GM19324 (cell line): ENCODE measurements at regions not wholly inside any gene's neighbourhood (a gene's known extent, or its start where the extent isn't known, plus 50 kb on each side); places are given as distances from the start of the nearest gene placed in this dataset.

Source experiments
- ATAC-seq: cut with Tn5 transposase; IDR thresholded peaks from one replicate; pipeline ENCODE4 v1.9.1; 2021; ENCODE audit warnings: mild to moderate bottlenecking, moderate library complexity; ENCODE audit not compliant: unreplicated experiment, low FRiP score

- no peak for ATAC-seq
Measured at GRCh38 chr4:11194431-11194830, 234.3 kb downstream of the HS3ST1 start.

- ATAC-seq = no peak
Measured at GRCh38 chr4:11189756-11190155, 238.9 kb downstream of the HS3ST1 start.

DNA sequence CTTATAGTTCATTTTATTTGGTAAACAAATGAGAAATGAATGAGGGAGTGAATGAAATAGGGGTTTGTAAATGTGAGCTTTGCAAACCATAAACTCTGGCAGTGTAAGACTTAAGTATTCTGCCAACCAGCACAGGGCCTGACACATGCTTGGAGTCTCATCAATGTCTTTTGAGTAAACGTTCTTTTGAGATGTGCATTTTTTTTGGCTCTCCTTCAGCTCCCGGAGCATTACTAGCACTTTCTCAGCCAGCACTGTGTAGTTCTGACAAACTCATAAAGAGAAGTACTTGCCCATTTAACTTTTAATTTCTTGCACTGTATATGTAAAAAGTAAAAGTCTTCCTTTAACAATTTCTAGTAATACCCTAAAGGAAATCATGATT is 245.3 kb downstream of the HS3ST1 start:
- no peak for ATAC-seq

DNA sequence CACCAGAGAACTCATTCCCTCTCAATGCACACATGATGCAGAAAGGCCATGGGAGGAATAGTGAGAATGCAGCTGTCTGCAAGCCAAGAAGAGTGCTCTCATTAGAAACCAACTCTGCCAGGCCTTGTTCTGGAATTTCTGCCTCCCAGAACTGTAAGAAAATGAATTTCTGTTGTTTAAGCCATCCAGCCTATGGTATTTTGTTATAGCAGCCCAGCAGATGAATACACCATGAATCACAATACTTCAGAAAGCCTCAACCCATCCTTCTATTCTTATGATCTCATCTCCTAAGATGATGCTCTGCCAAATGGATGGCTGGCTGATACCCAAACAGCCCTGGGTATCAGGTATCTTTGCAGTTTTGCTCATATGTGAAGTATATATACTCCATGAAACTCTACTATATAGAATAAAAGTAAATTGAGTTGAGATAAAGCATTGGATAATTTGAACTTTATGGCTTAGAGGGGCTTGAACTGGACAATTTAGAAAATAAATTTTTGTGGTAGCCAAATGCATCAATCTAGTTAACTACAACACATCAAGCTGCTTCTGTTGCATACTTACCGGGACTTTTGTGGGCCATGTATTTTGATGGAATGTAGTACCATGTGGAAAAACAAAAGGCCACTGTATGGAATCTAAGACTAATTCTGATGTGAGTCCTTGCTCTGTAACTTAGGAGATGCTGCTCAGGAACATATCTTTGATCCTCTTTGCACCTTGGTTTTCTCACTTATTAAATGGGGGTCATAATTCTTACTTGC is 245.9 kb downstream of the HS3ST1 start:
- ATAC-seq = no peak

DNA sequence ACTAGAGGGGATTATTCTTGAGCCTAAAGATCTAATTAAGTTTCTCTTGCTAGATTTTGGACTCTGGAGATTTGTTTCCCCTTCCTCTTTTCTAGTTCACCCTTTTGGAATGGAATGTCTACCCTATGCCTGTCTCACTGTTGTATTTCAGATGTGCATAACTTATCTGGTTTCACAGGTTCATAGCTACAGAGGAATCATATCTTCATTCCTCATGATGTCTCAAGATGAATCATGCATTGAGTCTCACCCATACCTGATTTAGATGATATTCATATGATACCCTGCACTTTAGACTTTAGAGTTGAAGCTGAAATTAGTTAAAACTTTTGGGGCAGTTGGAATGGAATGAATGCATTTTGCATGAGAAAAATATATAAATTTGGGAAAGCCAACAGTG is 246.7 kb downstream of the HS3ST1 start:
- ATAC-seq = no peak

GRCh38 chr4:11179796-11180195 is 248.9 kb downstream of the HS3ST1 start:
- no peak for ATAC-seq

GRCh38 chr4:11178433-11178832 is 250.3 kb downstream of the HS3ST1 start:
- no peak for ATAC-seq

DNA sequence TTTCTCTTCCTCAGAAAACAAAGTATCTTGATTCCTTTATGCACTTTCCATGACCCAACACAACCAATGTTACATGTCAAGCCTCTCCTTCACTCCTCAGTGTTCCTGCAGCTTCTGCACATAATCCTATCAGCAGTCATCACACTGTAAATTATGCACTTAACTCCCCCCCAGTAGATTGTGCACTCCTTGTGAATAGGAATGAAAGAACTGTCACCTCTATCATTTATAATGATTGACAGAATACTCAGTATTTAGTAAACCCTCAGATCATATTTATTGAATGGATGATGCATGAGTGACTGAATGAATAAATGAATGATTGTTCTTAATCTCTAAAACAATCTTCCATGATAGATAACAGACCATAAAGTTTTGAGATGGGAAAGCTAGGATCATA is 253.3 kb downstream of the HS3ST1 start:
- no peak for ATAC-seq

GRCh38 chr4:11166606-11167005 is 262.1 kb downstream of the HS3ST1 start:
- ATAC-seq = no peak

- ATAC-seq = no peak
Measured at GRCh38 chr4:11166034-11166433, 262.7 kb downstream of the HS3ST1 start.

DNA sequence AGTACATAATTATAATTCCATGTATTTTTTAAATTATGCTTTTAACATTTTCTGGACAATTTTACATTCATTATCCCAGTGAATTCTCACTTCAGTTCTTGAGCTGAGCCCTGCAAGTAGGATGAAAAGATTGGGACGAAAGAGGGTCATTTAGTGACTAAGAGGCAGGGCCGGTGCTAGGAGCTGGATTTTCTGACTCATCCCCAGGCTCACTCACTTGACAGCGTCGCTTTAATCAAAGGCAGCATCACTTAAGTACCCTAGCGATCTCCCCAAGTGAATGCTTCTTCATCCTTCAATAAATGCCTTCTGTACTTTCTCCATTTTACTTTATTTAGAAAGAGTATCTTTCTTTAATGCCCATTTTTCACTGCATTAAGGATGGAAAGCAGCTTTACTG is 263.6 kb downstream of the HS3ST1 start:
- no peak for ATAC-seq

DNA sequence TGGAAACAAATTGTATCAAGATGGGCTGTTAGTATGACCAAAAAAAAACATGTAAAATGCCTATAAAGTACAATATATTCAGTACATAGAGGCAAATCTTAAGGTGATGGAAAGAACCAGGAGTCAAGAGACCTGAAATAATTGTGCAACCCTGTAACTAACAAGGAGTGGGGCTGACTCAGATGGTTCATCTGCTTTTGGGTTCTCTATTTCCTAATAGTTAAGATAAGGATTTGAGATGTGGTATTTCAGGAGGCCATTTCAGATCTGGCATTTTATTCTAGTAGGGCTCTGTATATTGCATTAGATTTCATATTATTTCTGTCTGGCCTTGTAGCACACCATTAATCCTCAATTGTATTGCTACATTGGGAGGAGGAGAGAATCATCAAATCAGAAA is 268.4 kb downstream of the HS3ST1 start:
- ATAC-seq = no peak

- no peak for ATAC-seq
Measured at GRCh38 chr4:11158971-11159370, 269.7 kb downstream of the HS3ST1 start.

DNA sequence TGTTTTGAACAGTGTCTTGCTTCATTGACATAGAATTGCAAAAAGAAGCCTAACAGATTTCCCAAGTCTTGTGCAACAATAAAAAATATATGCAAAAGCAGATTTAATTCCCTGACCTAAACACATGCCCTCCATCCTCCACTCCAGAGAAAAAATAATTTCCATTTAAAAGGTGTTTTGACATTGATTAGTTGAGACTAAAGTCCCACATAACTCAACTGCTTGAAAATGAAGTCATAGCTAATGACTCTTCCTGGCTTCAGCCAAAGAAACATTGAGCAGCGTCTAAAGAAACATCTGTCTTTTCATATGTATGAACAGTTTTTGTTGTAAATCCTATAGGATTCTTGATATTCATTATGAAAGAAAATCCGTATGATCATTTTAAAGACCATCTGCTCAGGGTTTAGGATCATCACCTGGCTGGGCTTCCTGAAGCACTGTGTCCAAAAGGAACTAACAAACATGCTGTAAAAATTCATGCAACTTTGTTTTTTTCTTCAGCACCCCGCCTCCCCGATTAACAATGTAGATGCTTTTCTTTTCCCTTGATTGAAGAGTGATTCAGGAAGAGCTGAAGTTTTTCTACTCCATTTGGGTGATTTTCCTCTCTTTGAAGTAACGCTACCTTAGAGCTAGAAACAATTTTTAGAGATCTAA is 273.4 kb downstream of the HS3ST1 start:
- no peak for ATAC-seq

DNA sequence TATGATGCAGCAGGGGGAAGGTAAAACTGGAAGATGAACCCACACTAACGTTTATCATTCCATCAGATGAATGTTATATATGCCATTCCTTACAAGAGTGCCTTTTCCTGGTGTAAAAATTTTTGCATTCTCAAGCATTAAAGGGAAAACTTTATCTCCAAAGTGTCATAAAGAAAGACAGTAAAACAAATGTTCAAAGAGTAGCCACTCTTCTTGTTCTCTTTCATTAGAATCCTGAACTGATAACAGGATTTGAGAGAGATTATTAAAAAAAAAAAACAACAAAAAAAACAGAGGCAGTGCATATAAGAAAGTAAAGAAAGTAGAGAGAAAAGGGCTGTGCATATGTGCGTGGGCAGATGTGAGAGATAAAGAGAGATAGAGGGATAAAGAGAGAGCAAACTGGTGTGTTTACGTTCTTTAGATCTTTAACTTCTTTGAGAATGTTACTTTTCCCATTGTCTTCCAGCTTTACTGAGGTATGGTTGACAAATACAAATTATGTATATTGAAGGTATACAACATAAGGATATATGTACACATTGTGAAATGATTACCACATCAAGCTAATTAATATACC is 275.4 kb downstream of the HS3ST1 start:
- no peak for ATAC-seq

GRCh38 chr4:11152684-11153083 is 276.0 kb downstream of the HS3ST1 start:
- no peak for ATAC-seq

DNA sequence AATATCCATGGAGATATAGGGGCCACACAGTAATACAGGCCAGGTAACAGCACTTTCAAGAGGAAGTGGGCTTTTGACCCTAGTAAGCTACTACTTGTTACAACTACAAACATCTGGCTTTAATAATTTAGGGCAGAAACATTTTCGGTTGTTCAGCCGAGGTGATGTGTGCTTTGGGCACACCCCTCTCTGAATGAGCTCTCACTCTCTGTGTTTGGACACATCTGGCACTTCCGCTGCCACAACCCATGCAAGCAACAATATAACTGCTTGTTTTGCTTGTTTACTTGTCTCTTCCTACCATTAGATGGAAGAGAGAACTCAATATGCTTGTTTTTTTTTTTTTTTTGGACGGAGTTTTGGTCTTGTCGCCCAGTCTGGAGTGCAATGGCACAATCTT is 277.2 kb downstream of the HS3ST1 start:
- ATAC-seq = no peak

GRCh38 chr4:11149612-11150259 is 279.0 kb downstream of the HS3ST1 start:
- no peak for ATAC-seq

GRCh38 chr4:11139871-11140270 is 288.8 kb downstream of the HS3ST1 start:
- ATAC-seq = no peak

GRCh38 chr4:11138964-11139363 is 289.7 kb downstream of the HS3ST1 start:
- ATAC-seq = no peak

DNA sequence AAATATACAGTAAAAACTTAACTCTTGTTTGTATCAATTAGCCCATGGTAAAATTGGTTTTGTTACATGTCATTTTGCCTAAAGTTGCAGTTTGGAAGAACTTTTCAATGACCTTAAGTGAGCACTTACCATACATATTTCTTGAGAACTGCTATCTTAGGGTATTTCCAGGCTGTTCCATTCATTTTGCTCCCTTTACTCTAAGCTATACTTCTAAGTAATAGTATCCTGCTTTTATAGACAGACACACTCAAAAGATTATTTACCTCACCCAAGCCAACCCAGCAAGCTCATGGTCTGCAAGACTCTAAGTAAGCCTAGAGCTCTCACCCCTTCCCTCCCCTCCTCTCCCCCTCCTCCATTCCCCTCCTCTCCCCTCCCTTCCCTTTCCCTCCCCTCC is 294.0 kb downstream of the HS3ST1 start:
- ATAC-seq = no peak
